HG02571 (cell line): ENCODE measurements at regions not wholly inside any gene's neighbourhood (a gene's known extent, or its start where the extent isn't known, plus 50 kb on each side); places are given as distances from the start of the nearest gene placed in this dataset.

Source experiments
- ATAC-seq: cut with Tn5 transposase; IDR thresholded peaks from one replicate; pipeline ENCODE4 v1.9.1; 2021; ENCODE audit warnings: mild to moderate bottlenecking, moderate library complexity; ENCODE audit not compliant: unreplicated experiment

- no peak for ATAC-seq
Observed at GRCh38 chr4:129167640-129168260, 71.8 kb downstream of the C4orf33 start.

- no peak for ATAC-seq
Observed at GRCh38 chr4:129172181-129172580, 76.2 kb downstream of the C4orf33 start.

- ATAC-seq, result no peak
Observed at GRCh38 chr4:129176864-129177263, 80.9 kb downstream of the C4orf33 start.

- ATAC-seq, result no peak
Observed at GRCh38 chr4:129179276-129179675, 83.3 kb downstream of the C4orf33 start.

- ATAC-seq, result no peak
Observed at GRCh38 chr4:129189630-129190029, 93.7 kb downstream of the C4orf33 start.

- ATAC-seq, result no peak
Observed at GRCh38 chr4:129193357-129194100, 97.6 kb downstream of the C4orf33 start.

- ATAC-seq, result no peak
Observed at GRCh38 chr4:129208481-129208880, 112.5 kb downstream of the C4orf33 start.

- no peak for ATAC-seq
Observed at GRCh38 chr4:129213692-129214091, 117.7 kb downstream of the C4orf33 start.

- no peak for ATAC-seq
Observed at GRCh38 chr4:129218360-129218759, 122.4 kb downstream of the C4orf33 start.

- no peak for ATAC-seq
Observed at GRCh38 chr4:129218897-129219296, 122.9 kb downstream of the C4orf33 start.

GRCh38 chr4:129220254-129220653, 124.3 kb downstream of the C4orf33 start:
- ATAC-seq, result no peak

GRCh38 chr4:129223945-129224344, 128.0 kb downstream of the C4orf33 start:
- ATAC-seq, result no peak

- ATAC-seq, result no peak
Observed at GRCh38 chr4:129230846-129231245, 134.9 kb downstream of the C4orf33 start.

GRCh38 chr4:129231945-129232588, 136.1 kb downstream of the C4orf33 start:
- ATAC-seq, result no peak

GRCh38 chr4:129232589-129233337, 136.8 kb downstream of the C4orf33 start:
- ATAC-seq, result no peak

GRCh38 chr4:129233691-129234090, 137.7 kb downstream of the C4orf33 start:
- ATAC-seq, result no peak

- ATAC-seq, result no peak
Observed at GRCh38 chr4:129236351-129236750, 140.4 kb downstream of the C4orf33 start.

GRCh38 chr4:129239088-129239487, 143.1 kb downstream of the C4orf33 start:
- ATAC-seq, result no peak

- no peak for ATAC-seq
Observed at GRCh38 chr4:129240816-129241215, 144.9 kb downstream of the C4orf33 start.

GRCh38 chr4:129246145-129246544, 150.2 kb downstream of the C4orf33 start:
- no peak for ATAC-seq

- ATAC-seq, result no peak
Observed at GRCh38 chr4:129246910-129247461, 151.0 kb downstream of the C4orf33 start.
